ENCODE measurements at regions not wholly inside any gene's neighbourhood (a gene's known extent, or its start where the extent isn't known, plus 50 kb on each side); places are given as distances from the start of the nearest gene placed in this dataset.
"Not testable (repeated sequence)": the region's sequence is repeated elsewhere in the genome, so short reads cannot be mapped to it uniquely, and the experiment has no call there.

- no peak for DNase-seq (ENCODE audit: extremely low spot score)
- no peak for TF ChIP-seq EP300 (IDR thresholded peaks at IDR 0.05)
- Histone ChIP-seq H3K27ac (replicated peaks in 1 of 4) (no peak overlapping the region), H3K9me3 (no peaks in the 10 kb centered on the region), H3K36me3 (no peaks in the 10 kb centered on the region), H3K27me3 (no peaks in the 10 kb centered on the region), H3K4me3 (no peak overlapping the region), H3K4me1 (no peaks in the 10 kb centered on the region)
- intact Hi-C loops (cut with DNase I) = no loop called here
- WGBS = 88% methylated on average over 2 of the region's 2 CpGs
Measured at GRCh38 chr15:87561641-87562040, 694.9 kb downstream of the NTRK3 start.

GRCh38 chr15:87557881-87558280 is 698.7 kb downstream of the NTRK3 start:
- Histone ChIP-seq H3K36me3 (no peaks in the 10 kb centered on the region), H3K27ac (replicated peaks in 1 of 4) (no peak overlapping the region), H3K4me3 (no peak overlapping the region), H3K27me3 (no peaks in the 10 kb centered on the region), H3K4me1 (no peaks in the 10 kb centered on the region), H3K9me3 (peaks cover 0 to 12% (median 0%) of the 10 kb centered on the region in 4 donors)
- DNase-seq (ENCODE audit: extremely low spot score) = no peak
- 32% methylated on average over 1 of the region's 1 CpG for WGBS
- intact Hi-C loops (cut with DNase I) = no loop called here
- no peak for TF ChIP-seq CTCF (IDR thresholded peaks at IDR 0.05)
- no peak for TF ChIP-seq POLR2AphosphoS5 (IDR thresholded peaks at IDR 0.05)
- no peak for TF ChIP-seq POLR2A (IDR thresholded peaks at IDR 0.05; ENCODE audit: low read depth)
- TF ChIP-seq EP300 (IDR thresholded peaks at IDR 0.05) = no peak

GRCh38 chr15:87556886-87557285 is 699.7 kb downstream of the NTRK3 start:
- TF ChIP-seq EP300 (IDR thresholded peaks at IDR 0.05) = no peak
- no peak for TF ChIP-seq POLR2A (IDR thresholded peaks at IDR 0.05; ENCODE audit: low read depth)
- TF ChIP-seq CTCF (IDR thresholded peaks at IDR 0.05) = no peak
- no peak for TF ChIP-seq POLR2AphosphoS5 (IDR thresholded peaks at IDR 0.05)
- Histone ChIP-seq H3K36me3 (no peaks in the 10 kb centered on the region), H3K9me3 (peaks cover 0 to 12% (median 0%) of the 10 kb centered on the region in 4 donors), H3K4me1 (no peaks in the 10 kb centered on the region), H3K27me3 (no peaks in the 10 kb centered on the region), H3K27ac (replicated peaks in 1 of 4) (no peak overlapping the region), H3K4me3 (no peak overlapping the region)
- no peak for DNase-seq (ENCODE audit: extremely low spot score)
- intact Hi-C loops (cut with DNase I) = no loop called here

- no peaks in the 10 kb centered on the region for H3K27me3 ChIP-seq
- DNase-seq (ENCODE audit: extremely low spot score) = no peak
- no peak for TF ChIP-seq EP300 (IDR thresholded peaks at IDR 0.05)
- TF ChIP-seq POLR2AphosphoS5 (IDR thresholded peaks at IDR 0.05) = no peak
- TF ChIP-seq CTCF (IDR thresholded peaks at IDR 0.05) = no peak
- no peak for TF ChIP-seq POLR2A (IDR thresholded peaks at IDR 0.05; ENCODE audit: low read depth)
- H3K4me1 ChIP-seq = peaks cover 0 to 12% (median 8%) of the 10 kb centered on the region in 4 donors
- peaks cover 0 to 11% (median 0%) of the 10 kb centered on the region in 4 donors for H3K9me3 ChIP-seq
- WGBS = 88% methylated on average over 6 of the region's 6 CpGs
- no peaks in the 10 kb centered on the region for H3K36me3 ChIP-seq
- H3K27ac ChIP-seq (replicated peaks in 1 of 4) = no peak overlapping the region
- no peak overlapping the region for H3K4me3 ChIP-seq
- intact Hi-C loops (cut with DNase I) = no loop called here
Measured at GRCh38 chr15:87549860-87550259, 706.7 kb downstream of the NTRK3 start.

GRCh38 chr15:87549296-87549695 is 707.2 kb downstream of the NTRK3 start:
- Histone ChIP-seq H3K27ac (replicated peaks in 1 of 4) (no peak overlapping the region), H3K27me3 (no peaks in the 10 kb centered on the region), H3K4me3 (no peak overlapping the region), H3K4me1 (peaks cover 0 to 12% (median 8%) of the 10 kb centered on the region in 4 donors), H3K9me3 (peaks cover 0 to 8% (median 0%) of the 10 kb centered on the region in 4 donors), H3K36me3 (no peaks in the 10 kb centered on the region)
- intact Hi-C loops (cut with DNase I) = no loop called here
- DNase-seq (ENCODE audit: extremely low spot score) = no peak
- TF ChIP-seq EP300 (IDR thresholded peaks at IDR 0.05) (no peak), CTCF (IDR thresholded peaks at IDR 0.05) (no peak), POLR2AphosphoS5 (IDR thresholded peaks at IDR 0.05) (no peak), POLR2A (IDR thresholded peaks at IDR 0.05; ENCODE audit: low read depth) (no peak)

GRCh38 chr15:87548590-87548989 is 707.9 kb downstream of the NTRK3 start:
- DNase-seq (ENCODE audit: extremely low spot score); H3K4me3 ChIP-seq; H3K27me3 ChIP-seq; intact Hi-C loops (cut with DNase I); H3K9me3 ChIP-seq; H3K36me3 ChIP-seq; H3K27ac ChIP-seq (replicated peaks in 1 of 4): not testable (repeated sequence)
- WGBS = 95% methylated on average over 14 of the region's 14 CpGs
- peaks cover 0 to 12% (median 8%) of the 10 kb centered on the region in 4 donors for H3K4me1 ChIP-seq
